ENCODE measurements at regions not wholly inside any gene's neighbourhood (a gene's known extent, or its start where the extent isn't known, plus 50 kb on each side); places are given as distances from the start of the nearest gene placed in this dataset.

GRCh38 chr1:222989443-222989842, 153.6 kb downstream of the TLR5 start (continued):
- TF ChIP-seq ZNF280D (tag by site-specific recombination; IDR thresholded peaks at IDR 0.05) (no peak), ZNF266 (tag by site-specific recombination; IDR thresholded peaks at IDR 0.05; ENCODE audit: low read depth) (no peak), RBAK (tag by site-specific recombination; IDR thresholded peaks at IDR 0.05) (no peak), ZBTB49 (tag by site-specific recombination; IDR thresholded peaks at IDR 0.05; ENCODE audit: low read depth) (no peak), SCRT2 (tag by site-specific recombination; IDR thresholded peaks at IDR 0.05) (no peak), ZNF571 (tag by site-specific recombination; IDR thresholded peaks at IDR 0.05) (no peak)

- Histone ChIP-seq H3K27ac (ENCODE audit: extremely low read depth, low read depth, low read length) (no peak overlapping the region), H3K4me3 (ENCODE audit: low read depth, low read length) (no peak overlapping the region), H3K4me1 (ENCODE audit: control insufficient read depth, insufficient read depth, low read length) (0 out of 2 replicates have a peak, but pooled peaks cover 3% of the 10 kb centered on the region), H3K9me3 (ENCODE audit: control insufficient read depth, insufficient read depth, low read depth, low read length) (no peaks in the 10 kb centered on the region), H3K36me3 (ENCODE audit: control insufficient read depth in 2 of 2, insufficient read depth in 1 of 2, low read length in 2 of 2) (no peaks in the 10 kb centered on the region)
- TF ChIP-seq HOXD13 (CRISPR knock-in tag; IDR thresholded peaks at IDR 0.05; ENCODE audit: borderline replicate concordance): no peak
- no peak for TF ChIP-seq SCRT1 (tag by site-specific recombination; IDR thresholded peaks at IDR 0.05; ENCODE audit: borderline replicate concordance)
- TF ChIP-seq ZFP37 (tag by site-specific recombination; IDR thresholded peaks at IDR 0.05): no peak
- TF ChIP-seq KLF8 (tag by site-specific recombination; IDR thresholded peaks at IDR 0.05): no peak
- no peak for TF ChIP-seq ZNF174 (tag by site-specific recombination; IDR thresholded peaks at IDR 0.05)
- TF ChIP-seq ZNF266 (tag by site-specific recombination; IDR thresholded peaks at IDR 0.05; ENCODE audit: low read depth): no peak
- no peak for TF ChIP-seq INSM2 (tag by site-specific recombination; IDR thresholded peaks at IDR 0.05)
- CTCF ChIA-PET: no interaction called here
- POLR2A ChIA-PET: no interaction called here
Observed at GRCh38 chr1:222991177-222991576, 151.9 kb downstream of the TLR5 start.

GRCh38 chr1:222991908-222992307, 151.1 kb downstream of the TLR5 start:
- CTCF ChIA-PET: no interaction called here
- Histone ChIP-seq H3K9me3 (ENCODE audit: control insufficient read depth, insufficient read depth, low read depth, low read length) (no peaks in the 10 kb centered on the region), H3K27ac (ENCODE audit: extremely low read depth, low read depth, low read length) (no peak overlapping the region), H3K4me3 (ENCODE audit: low read depth, low read length) (no peak overlapping the region), H3K4me1 (ENCODE audit: control insufficient read depth, insufficient read depth, low read length) (0 out of 2 replicates have a peak, but pooled peaks cover 7% of the 10 kb centered on the region), H3K36me3 (ENCODE audit: control insufficient read depth in 2 of 2, insufficient read depth in 1 of 2, low read length in 2 of 2) (no peaks in the 10 kb centered on the region)
- TF ChIP-seq TRIM28 (IDR thresholded peaks at IDR 0.05; ENCODE audit: borderline replicate concordance, low read length): no peak
- no peak for TF ChIP-seq ZNF530 (tag by site-specific recombination; IDR thresholded peaks at IDR 0.05; ENCODE audit: low read depth)
- no peak for TF ChIP-seq ZNF138 (tag by site-specific recombination; IDR thresholded peaks at IDR 0.05; ENCODE audit: borderline replicate concordance)
- POLR2A ChIA-PET: no interaction called here
